ENCODE measurements at regions not wholly inside any gene's neighbourhood (a gene's known extent, or its start where the extent isn't known, plus 50 kb on each side); places are given as distances from the start of the nearest gene placed in this dataset.

- peaks cover 7% of the 10 kb centered on the region for H3K4me1 ChIP-seq (ENCODE audit: control insufficient read depth, extremely low read depth, insufficient read depth, low read length)
- H3K4me3 ChIP-seq (replicated peaks in 1 of 3; ENCODE audit: insufficient read depth in 1 of 3, low read depth in 1 of 3, low read length in 3 of 3), result no peak overlapping the region
- no peaks in the 10 kb centered on the region for H3K9me3 ChIP-seq (replicated peaks; ENCODE audit: control insufficient read depth, insufficient read depth, low read length)
- intact Hi-C loops (cut with micrococcal nuclease) (no loop called here), dilution Hi-C loops (cut with MboI; ENCODE audit: extremely low pct_ligation_motif_present, low sequenced_read_pairs) (no loop called here)
- H4K20me1 ChIP-seq (replicated peaks; ENCODE audit: control insufficient read depth, extremely low read depth, insufficient read depth, low read length), result no peaks in the 10 kb centered on the region
- BruUV-seq (replicated peaks), result no TSS peak
- POLR2A ChIA-PET, result no interaction called here
- CTCF ChIA-PET, result no interaction called here
- DNase-seq (ENCODE audit: low read depth, low spot score) (peak; percentile 43), FAIRE-seq (no peak)
- no peak overlapping the region for H3K27ac ChIP-seq (ENCODE audit: insufficient read depth, low read depth, low read length)
- no peaks in the 10 kb centered on the region for H3K79me2 ChIP-seq (ENCODE audit: control insufficient read depth, insufficient read depth, low read length)
- TF ChIP-seq FOS (IDR thresholded peaks at IDR 0.05; ENCODE audit: borderline replicate concordance, insufficient read depth, low read length), result peak; percentile 33
- no peak for TF ChIP-seq JUN (IDR thresholded peaks at IDR 0.05; ENCODE audit: borderline replicate concordance, insufficient read depth, insufficient read length, low read depth)
- no peak overlapping the region for H2AFZ ChIP-seq (ENCODE audit: low read depth, low read length)
- no peak overlapping the region for H3K9ac ChIP-seq (replicated peaks; ENCODE audit: extremely low read depth, insufficient read depth, low read length)
- no peaks in the 10 kb centered on the region for H3K9me1 ChIP-seq (replicated peaks; ENCODE audit: control insufficient read depth, extremely low read depth, insufficient read depth, low read length)
- H3K27me3 ChIP-seq (ENCODE audit: control insufficient read depth in 2 of 2, insufficient read depth in 2 of 2, low read length in 2 of 2), result no peaks in the 10 kb centered on the region
- no peaks in the 10 kb centered on the region for H3K36me3 ChIP-seq (ENCODE audit: control insufficient read depth in 2 of 2, extremely low read depth in 1 of 2, insufficient read depth in 2 of 2, low read length in 2 of 2)
- no peak overlapping the region for H3K4me2 ChIP-seq (ENCODE audit: insufficient read depth, low read length)
These were observed 212.3 kb upstream of the TRIB2 start for GRCh38 chr2:12504443-12504842.

GRCh38 chr2:12506846-12507245 is 209.9 kb upstream of the TRIB2 start:
- Histone ChIP-seq H4K20me1 (replicated peaks; ENCODE audit: control insufficient read depth, extremely low read depth, insufficient read depth, low read length) (no peaks in the 10 kb centered on the region), H3K4me3 (replicated peaks in 1 of 3; ENCODE audit: insufficient read depth in 1 of 3, low read depth in 1 of 3, low read length in 3 of 3) (no peak overlapping the region), H3K9me3 (replicated peaks; ENCODE audit: control insufficient read depth, insufficient read depth, low read length) (no peaks in the 10 kb centered on the region), H3K79me2 (ENCODE audit: control insufficient read depth, insufficient read depth, low read length) (no peaks in the 10 kb centered on the region), H3K9me1 (replicated peaks; ENCODE audit: control insufficient read depth, extremely low read depth, insufficient read depth, low read length) (no peaks in the 10 kb centered on the region), H3K9ac (replicated peaks; ENCODE audit: extremely low read depth, insufficient read depth, low read length) (no peak overlapping the region), H3K4me2 (ENCODE audit: insufficient read depth, low read length) (no peak overlapping the region), H3K27ac (ENCODE audit: insufficient read depth, low read depth, low read length) (no peak overlapping the region), H3K36me3 (ENCODE audit: control insufficient read depth in 2 of 2, extremely low read depth in 1 of 2, insufficient read depth in 2 of 2, low read length in 2 of 2) (no peaks in the 10 kb centered on the region), H2AFZ (ENCODE audit: low read depth, low read length) (no peak overlapping the region), H3K27me3 (ENCODE audit: control insufficient read depth in 2 of 2, insufficient read depth in 2 of 2, low read length in 2 of 2) (no peaks in the 10 kb centered on the region), H3K4me1 (ENCODE audit: control insufficient read depth, extremely low read depth, insufficient read depth, low read length) (peaks cover under 1% of the 10 kb centered on the region)
- CTCF ChIA-PET, result no interaction called here
- BruUV-seq (replicated peaks), result no TSS peak
- intact Hi-C loops (cut with micrococcal nuclease), result no loop called here
- TF ChIP-seq POLR2A (IDR thresholded peaks at IDR 0.05; ENCODE audit: low read depth, low read length), result no peak
- TF ChIP-seq JUN (IDR thresholded peaks at IDR 0.05; ENCODE audit: borderline replicate concordance, insufficient read depth, insufficient read length, low read depth), result no peak
- TF ChIP-seq POLR2AphosphoS5 (IDR thresholded peaks at IDR 0.05; ENCODE audit: insufficient read depth, low read depth, low read length), result no peak
- POLR2A ChIA-PET, result no interaction called here
- dilution Hi-C loops (cut with MboI; ENCODE audit: extremely low pct_ligation_motif_present, low sequenced_read_pairs), result no loop called here
- DNase-seq (ENCODE audit: low read depth, low spot score) (no peak), FAIRE-seq (no peak)

Data from endothelial cell of umbilical vein (primary cell).